ENCODE measurements at regions not wholly inside any gene's neighbourhood (a gene's known extent, or its start where the extent isn't known, plus 50 kb on each side); places are given as distances from the start of the nearest gene placed in this dataset.

- DNase-seq (ENCODE audit: low spot score): no peak
Observed at GRCh38 chr10:42972946-42973345, 103.9 kb upstream of the RET start.

- no peak for DNase-seq (ENCODE audit: low spot score)
Observed at GRCh38 chr10:42973411-42973810, 103.5 kb upstream of the RET start.

DNA sequence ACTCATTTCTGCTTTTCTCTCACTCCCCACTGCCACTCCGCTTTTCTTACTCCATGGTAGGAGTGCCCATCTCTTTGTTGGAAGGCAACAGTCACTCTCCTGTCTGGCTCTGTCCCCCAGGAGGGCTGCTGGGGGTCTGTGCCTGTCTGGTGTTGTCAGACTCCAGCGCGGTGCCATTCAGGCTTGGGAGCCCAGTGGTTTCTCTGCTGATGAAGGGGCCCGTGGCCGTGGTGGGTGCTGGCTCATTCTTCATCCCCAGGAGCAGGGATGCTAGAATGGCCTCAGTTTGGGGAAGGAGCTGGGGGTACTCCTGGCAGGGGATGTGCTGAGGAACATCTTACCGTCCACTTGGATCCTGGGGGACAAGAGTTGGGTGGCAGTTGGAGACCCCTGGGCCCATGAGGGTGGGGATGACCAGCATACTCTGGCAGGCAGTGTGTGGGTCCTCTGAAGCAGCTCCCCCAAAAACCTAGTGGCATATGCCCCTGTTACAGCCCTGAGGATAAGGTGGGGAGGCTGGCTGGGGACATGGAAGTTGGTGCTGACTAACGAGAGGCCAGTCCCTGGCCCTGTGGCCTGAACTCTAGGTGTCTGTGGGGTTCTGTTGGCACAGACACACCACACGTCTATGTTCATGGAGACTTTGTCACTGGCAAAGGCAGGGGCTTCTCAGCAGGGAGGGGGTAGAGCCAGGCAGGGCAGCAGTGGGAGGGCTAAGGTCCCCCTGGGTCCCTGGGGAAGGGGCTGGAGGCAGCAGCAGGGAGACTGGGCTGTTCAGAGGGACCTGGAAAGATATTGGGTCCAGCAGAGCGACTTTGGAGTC, 102.8 kb upstream of the RET start:
- no peak for DNase-seq (ENCODE audit: low spot score)

- no peak for DNase-seq (ENCODE audit: low spot score)
Observed at GRCh38 chr10:42974693-42975002, 102.2 kb upstream of the RET start.

DNA sequence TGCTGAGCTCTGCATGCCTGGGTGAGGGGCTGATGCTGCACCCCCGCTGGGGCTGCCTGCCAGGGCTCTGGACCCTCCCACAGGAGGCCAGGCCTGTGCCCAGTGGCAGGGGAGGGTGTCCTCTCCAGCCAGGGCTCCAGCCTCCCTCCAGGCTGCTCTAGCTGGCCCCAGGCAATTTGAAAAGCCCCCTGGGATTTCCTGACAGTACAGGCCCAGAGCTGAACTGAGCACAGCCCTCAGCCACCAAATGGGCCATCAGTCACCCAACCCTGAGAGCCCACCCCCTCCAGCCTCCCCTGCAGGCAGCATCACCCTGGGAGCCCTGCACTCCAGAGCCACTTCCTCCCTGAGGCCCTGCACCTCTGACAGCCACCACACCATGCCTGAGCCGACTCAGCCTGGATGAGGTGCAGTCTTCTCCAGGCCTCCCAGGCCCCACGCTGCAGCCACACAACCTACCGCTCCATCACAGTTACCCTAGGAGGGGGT, 101.8 kb upstream of the RET start:
- no peak for DNase-seq (ENCODE audit: low spot score)

DNA sequence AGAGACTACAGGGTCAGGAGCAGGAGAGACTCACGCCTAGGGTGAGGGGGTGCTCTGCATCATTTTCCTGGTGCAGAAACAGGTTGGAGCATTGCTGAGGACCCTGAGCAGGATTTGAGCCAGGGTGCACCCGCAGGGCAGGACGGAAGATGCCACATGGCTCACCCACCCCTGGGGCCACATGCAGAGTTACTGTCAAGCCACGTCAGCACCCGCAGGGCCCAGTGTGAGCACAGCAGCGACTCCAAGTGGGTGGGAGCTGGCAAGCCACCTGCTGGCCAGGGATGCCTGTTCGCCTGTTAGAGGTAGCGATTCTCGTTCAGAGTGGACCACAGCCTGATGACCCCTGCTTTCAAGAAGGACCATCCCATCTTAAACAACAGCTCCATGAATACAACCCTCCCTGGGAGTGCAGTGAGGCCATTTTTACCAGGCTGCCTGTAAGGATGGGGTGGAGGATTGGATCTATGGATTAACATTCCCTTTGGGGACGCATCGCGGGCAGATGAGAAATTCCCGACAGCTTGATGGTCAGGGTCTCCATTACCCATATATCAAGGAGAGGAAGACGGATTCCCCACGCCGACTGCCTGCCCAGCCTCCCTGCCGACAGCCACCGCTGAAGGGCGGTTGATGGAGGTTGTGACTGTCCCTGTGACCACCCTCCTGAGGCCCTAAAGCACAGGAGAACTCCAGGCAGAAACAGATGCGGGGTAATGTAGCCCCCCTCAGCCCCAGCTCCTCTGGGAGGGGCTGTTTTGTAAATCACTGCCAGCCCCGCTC, 101.1 kb upstream of the RET start:
- DNase-seq (ENCODE audit: low spot score): no peak

DNA sequence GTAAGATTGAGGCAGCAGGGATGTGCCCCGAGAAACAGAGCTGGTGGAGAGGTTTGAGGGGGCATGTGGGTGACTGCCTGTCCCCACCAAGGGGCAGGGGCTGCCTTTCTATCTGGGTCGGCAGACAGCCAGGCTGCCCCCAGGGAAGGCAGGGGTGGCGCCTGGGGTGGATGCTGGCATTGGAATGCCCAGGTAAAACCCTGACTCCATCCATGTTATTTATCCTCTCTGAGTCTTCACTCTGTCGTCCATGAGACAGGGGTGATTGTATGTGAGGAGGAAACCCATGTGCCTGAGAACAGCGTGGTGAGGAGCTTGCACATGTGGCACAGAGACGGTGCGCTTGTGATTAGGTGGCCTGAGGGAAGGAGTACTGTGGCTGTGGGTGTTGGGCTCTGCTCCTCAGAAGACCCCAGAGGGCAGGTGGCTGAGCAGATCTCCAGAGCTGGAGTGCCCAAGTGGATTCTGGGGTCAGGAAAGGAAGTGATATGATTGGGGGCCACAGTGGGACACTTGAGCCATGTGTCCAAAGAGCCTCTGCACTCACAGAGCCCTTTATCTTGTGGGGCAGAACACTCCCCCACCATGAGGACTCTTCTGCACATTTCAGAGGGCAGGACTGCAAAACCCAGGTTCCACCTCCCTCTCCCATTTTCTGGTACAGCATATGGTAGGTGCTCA, 100.4 kb upstream of the RET start:
- DNase-seq (ENCODE audit: low spot score): no peak

GRCh38 chr10:42977032-42977416, 99.8 kb upstream of the RET start:
- no peak for DNase-seq (ENCODE audit: low spot score)

GRCh38 chr10:42979181-42979580, 97.7 kb upstream of the RET start:
- no peak for DNase-seq (ENCODE audit: low spot score)

GRCh38 chr10:42979721-42980467, 97.0 kb upstream of the RET start:
- DNase-seq (ENCODE audit: low spot score): peak; percentile 30

DNA sequence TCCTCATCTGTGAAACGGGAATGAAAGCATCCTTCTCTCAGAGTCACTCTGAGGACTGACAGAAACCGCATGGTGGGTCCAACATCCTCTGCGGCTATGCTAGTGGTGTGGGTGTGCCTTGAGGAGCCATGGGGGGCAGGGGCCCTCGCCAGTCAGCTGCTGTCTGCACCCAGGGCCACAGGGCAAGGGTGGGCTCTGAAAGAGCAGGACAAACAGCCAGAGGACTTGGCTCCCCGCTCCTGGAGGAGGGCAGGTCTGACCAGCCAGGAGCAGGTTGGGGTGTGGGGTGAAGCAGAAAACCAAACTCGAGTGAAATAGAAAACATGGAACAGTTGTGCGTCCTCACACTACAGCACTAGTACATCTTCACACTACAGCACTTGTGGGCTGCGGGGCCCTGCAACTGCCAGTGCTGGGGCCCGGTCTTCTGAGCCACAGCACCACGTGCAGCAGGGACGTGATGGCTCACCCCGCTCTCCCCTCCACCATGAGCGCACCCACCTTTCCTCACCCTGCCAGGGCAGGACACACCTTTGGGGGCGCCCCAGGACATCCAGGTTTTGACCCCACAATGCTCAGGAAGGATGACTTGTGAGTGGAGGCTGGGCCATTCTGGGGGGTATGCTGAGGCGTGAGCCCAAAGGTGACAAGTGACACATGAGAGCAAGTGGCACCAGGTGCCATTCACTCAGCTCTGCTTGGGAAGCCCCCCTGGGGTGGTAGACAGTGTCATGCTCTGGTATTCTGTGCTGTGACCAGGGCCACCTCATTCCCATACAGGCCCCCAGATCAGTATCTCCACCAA, 96.1 kb upstream of the RET start:
- peak; percentile 32 for DNase-seq (ENCODE audit: low spot score)

- peak; percentile 33 for DNase-seq (ENCODE audit: low spot score)
Observed at GRCh38 chr10:42981358-42982236, 95.3 kb upstream of the RET start.

DNA sequence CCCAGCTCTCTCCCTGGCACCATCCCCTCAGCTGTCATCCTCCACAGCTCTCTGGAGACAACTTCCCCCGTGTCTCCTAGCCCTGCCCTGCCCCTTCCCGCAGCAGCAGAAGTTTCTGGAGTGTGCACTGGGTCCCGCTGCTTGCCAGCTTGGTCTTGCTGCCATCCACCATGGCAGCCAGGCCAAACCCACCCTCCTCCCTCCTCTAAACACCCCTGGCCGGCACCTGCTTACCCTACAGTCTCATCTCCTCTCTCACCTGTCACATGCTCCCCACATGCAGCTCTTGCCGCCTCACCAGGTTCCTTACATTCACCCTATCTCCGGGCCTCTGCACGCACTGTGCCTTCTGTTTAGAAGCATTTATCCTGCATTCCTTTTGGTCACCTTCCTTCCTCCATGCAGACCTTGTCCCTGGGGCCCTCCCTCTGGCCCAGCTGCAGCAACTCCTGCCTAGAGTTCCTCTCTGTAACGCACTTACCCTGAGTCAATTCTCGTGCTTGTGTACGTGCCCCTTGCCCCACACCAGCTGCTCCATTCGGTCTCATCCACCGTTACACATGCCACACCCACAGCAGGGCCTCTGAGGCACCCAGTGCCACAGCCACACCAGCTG, 93.9 kb upstream of the RET start:
- no peak for DNase-seq (ENCODE audit: low spot score)

DNA sequence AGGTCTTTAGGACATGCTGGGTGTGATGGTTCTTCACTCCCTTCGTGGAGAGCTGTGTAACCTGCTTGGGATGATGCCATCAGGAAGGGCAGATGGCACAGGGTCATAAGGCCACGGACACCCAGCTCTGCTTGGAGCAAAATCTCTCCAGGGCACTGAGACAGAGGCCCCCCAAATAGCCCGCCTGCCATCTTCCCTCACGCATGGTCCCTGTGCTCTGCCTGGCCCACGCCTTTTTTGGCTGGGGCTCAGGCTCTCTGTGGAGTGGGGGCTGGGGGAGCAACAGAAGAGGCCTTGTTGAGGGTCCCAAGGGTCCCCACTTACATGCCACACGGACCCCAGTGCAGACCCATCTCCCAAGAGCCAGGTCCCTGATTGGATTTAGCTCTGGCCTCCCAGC, 93.3 kb upstream of the RET start:
- no peak for DNase-seq (ENCODE audit: low spot score)

DNA sequence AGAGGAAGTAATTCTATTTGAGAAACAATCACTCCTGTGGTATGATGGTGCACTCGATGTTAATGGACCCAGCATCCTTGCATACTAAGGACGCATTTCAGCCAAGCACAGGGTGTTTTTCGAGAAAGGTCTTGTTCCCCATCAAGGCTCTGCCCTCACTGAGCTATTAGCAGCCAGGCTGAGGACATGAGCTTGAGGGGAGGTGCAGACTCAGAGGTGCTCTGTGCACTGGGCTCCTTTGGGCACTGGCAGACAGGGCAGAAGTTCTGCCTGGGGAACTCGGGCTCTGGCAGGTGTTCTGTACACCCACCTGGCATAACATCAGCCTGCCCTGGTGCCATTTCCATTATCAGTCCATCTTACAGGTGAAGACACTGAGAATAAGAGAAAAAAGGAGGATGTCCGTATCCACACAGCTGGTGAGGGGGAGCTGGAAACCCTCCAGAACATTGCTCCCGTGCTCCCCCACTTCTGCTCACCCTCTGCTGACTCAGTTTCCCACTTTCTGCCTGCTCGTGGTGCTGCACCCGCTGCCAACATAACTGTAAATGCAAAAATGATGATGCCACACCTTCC, 92.7 kb upstream of the RET start:
- no peak for DNase-seq (ENCODE audit: low spot score)

DNA sequence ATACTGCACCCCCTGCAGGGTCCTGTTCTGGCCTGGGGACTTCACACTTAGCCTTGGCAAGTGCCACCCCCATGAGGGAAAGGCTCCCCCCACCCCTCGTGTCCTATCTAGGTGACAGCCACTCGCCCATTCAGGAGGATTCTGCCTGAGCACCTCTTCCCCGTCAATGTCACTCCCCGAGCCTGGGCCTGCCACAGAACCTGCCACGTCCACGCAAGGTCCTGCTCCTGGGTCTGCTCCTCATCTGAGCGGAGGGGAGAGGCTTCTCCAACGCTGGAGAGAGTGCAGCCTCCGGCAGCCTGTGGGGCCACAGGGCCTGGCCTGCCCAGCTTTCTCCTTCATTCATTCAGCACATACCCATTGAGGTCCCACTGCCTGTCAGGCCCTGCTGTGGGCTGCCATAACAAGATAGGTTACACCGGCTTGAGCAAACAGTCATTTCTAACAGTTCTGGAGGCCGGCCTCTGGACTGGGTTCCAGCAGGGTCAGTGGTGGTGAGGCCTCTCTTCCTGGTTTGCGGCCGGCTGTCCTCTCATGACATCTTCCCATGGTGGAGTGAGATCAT, 92.0 kb upstream of the RET start:
- DNase-seq (ENCODE audit: low spot score): no peak

GRCh38 chr10:42985436-42986316, 91.2 kb upstream of the RET start:
- DNase-seq (ENCODE audit: low spot score): no peak

DNA sequence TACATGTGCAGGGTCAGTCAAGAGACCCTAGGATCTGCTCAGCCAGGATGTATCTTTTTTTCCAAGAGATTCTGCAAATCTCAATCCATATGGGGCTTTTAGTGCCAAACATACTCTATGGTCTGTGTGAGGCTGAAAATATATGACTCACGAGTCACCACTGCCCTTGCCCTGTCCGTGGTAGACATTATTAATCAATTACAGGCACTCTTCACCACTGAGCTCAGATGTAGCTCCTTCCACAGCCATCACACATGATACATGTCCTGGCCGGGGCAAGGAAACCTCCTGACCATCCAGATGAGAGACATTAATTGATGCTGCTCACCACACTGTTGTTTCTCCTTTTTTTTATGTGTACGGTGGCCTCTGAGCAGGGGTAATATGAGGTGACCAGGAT, 90.2 kb upstream of the RET start:
- DNase-seq (ENCODE audit: low spot score): no peak
